HG02970 (cell line): ENCODE measurements at regions not wholly inside any gene's neighbourhood (a gene's known extent, or its start where the extent isn't known, plus 50 kb on each side); places are given as distances from the start of the nearest gene placed in this dataset.
"Not testable (repeated sequence)": the region's sequence is repeated elsewhere in the genome, so short reads cannot be mapped to it uniquely, and the experiment has no call there.

Source experiments
- ATAC-seq: cut with Tn5 transposase; IDR thresholded peaks from one replicate; pipeline ENCODE4 v1.9.1; 2021; ENCODE audit warnings: mild to moderate bottlenecking, moderate library complexity, moderate number of reproducible peaks; ENCODE audit not compliant: unreplicated experiment, low FRiP score

GRCh38 chr5:101123363-101123762 is 220.3 kb upstream of the ST8SIA4 start:
- ATAC-seq, result no peak

- no peak for ATAC-seq
Observed at GRCh38 chr5:101112645-101113044, 209.6 kb upstream of the ST8SIA4 start.

- ATAC-seq, result no peak
Observed at GRCh38 chr5:101103874-101104273, 200.8 kb upstream of the ST8SIA4 start.

GRCh38 chr5:101102506-101102905 is 199.4 kb upstream of the ST8SIA4 start:
- no peak for ATAC-seq

DNA sequence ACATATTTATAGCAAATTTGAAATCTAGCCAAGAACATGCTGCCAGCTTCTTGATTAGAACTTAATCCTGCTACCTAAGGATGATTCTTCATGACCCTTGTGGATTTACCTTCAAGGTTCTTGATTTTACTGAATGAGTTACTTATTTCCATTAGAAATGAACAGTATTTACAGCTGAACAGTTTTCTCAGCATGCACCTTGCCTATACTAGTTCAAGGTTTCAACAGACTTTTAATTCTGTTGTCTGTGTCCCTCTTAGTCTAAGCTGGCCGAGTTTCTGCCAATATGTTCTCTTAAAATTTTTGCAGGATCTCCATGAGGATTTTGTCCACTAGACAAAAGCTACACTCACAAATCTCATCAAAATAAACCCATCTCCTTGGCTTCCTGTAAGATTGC is 188.8 kb upstream of the ST8SIA4 start:
- ATAC-seq, result no peak

DNA sequence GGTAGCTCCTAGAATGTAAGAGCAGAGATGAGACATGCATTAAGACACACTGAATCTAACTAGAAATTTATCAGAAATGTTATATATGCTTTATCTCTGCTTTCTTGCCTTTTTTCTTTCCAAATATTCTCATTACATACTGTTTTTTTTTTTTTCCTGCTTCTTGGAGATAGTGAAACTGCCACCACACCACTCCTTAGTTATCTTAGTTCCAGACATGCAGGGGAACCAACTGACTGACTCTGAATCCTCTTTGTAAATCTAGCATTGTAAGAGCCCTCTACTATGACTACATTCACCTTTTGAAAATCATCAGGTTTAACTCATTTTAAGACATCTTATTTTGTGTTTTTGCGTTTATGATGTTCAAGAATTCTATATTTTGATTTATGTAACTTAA is 181.3 kb upstream of the ST8SIA4 start:
- no peak for ATAC-seq

DNA sequence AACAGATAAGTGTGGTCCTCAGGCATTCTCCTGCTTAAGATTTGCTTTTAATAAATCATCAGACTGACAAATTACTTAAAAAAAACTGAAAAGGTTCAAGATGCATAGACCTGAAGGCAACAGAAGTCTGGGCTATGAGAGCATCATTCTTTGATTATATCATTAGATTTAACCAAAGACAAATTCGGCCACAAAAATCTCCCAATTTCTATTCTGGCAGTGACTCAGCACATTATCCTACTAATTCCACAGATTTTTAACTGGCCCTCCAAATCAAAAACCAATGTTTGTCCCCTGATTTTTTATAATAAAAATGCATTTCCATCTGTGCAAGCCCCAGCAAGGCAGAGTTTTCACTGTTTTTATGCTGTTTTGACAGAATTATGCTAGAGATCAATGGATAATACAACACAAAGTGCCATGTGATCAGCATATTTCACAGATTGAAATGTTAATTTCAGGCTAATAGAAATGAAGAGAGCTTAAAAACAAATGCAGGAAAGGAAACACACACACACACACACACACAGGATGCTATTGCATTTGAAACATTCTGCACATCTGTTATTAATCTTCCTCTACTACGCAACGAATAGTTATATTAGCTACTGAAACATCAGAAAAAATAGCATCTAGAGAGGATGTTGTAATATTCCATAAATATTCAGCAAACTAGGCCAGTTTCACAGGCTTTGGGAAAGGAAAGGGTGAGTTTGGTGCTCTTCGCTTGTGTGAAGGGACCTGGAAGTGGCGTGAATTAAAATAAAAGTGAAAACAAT is 177.6 kb upstream of the ST8SIA4 start:
- no peak for ATAC-seq

DNA sequence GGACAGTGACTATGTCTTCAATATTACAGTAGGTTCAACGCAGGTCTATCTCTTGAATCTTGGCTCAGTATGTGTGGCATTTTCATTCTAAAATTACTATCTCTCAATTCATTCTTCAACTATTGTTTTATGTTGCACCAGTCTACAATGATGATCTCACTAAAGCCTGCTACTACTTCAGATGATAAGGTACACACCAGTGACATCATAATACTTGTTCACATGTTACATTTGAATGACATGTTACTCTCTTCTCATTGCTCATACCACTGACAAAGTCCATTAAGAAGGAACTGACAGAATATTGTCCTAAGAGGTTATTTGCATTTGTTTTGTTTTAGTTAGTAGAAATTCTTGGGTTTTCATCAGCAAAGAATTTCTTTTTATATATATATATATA is 165.2 kb upstream of the ST8SIA4 start:
- ATAC-seq, result no peak

- ATAC-seq, result no peak
Observed at GRCh38 chr5:101067429-101067828, 164.3 kb upstream of the ST8SIA4 start.

DNA sequence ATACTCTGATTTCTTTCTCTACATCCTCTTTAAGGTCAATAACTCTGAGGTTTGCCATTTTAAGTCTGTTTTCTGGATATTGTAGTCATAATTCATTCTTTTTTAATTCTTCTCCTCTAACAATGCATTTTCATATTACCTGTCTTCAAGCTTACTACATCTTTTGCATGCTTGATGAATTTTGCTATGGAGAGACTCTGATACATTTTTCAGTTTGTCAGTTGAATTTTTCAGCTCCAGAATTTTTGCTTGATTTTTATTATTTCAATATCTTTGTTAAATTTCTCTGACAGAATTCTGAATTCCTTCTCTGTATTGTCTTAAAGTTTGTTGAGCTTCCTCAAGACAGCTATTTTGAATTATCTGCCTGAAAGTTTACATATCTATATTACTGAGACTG is 159.8 kb upstream of the ST8SIA4 start:
- ATAC-seq, result no peak

DNA sequence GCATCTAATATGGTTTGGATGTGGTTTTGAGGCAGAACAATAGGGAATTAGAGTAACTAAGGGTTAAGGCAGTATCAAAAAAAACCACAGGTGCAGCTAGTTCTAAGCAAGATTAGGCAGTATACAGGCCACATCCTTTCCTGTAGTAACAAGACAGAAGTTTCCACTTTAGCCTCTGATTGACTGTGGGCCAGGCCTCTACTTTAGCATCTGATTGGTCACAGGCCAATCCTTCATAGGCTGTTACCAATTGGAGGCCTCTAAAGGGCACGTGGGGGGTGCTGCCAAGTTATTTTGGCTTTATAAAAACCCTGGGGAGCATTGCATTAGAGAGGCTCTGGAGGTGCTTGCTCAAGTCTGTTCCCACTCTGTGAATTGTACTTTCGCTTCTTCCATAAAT is 144.1 kb upstream of the ST8SIA4 start:
- no peak for ATAC-seq

DNA sequence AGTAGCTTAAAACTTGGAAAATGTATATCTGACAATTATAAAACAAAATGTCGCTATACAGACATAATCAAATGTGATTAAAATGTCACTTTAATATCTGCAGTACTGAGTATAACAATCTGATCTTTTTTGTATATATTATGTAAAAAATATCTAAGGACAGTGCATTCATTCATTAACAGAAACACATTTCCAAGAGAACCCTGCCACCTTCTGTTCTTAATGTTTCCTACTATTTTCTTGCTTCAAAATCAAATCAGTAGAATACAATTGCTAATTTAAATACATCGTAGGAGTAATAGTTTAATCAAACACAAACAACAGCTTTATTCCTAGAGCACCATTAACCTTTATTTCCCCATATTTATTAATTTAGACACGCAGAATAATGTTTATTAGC is 142.6 kb upstream of the ST8SIA4 start:
- no peak for ATAC-seq

GRCh38 chr5:101040002-101040401 is 136.9 kb upstream of the ST8SIA4 start:
- ATAC-seq, result not testable (repeated sequence)

DNA sequence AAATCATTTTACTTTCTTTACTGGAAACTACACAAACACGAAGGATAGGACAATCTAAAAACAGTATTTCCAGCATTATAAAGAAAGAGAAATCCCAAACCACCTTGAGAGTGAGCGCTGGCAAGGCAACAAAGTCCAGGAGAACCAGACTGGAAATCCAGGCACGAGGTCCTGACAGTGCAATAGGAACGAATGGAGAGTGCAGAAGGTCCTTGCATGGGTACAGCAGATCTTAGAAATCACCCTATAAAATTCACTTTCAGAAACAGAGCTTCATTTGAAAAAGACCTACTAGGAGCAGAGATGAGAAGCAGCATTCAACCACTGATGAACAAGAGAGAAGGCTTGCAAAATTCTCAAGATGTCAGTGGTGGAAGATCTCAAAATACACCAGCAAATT is 133.7 kb upstream of the ST8SIA4 start:
- no peak for ATAC-seq

- ATAC-seq, result no peak
Observed at GRCh38 chr5:101035425-101035824, 132.3 kb upstream of the ST8SIA4 start.

DNA sequence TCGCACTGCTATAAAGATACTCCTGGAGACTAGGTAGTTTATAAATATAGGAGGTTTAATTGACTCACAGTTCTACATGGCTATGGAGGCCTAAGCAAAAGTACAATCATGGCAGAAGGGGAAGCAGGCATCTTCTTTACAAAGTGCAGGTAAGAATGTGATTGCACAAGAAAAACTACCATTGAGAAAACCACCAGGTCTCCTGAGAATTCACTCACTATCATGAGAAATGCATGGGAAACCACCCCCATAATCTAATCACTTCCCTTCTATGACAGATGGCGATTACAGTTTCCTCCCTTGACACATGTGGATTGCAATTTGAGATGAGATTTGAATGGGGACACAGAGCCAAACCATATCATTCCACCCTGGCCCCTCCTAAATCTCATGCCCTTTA is 121.2 kb upstream of the ST8SIA4 start:
- ATAC-seq, result peak; percentile 58

- ATAC-seq, result no peak
Observed at GRCh38 chr5:101018299-101018698, 115.2 kb upstream of the ST8SIA4 start.

- ATAC-seq, result no peak
Observed at GRCh38 chr5:101012880-101013279, 109.8 kb upstream of the ST8SIA4 start.

- ATAC-seq, result no peak
Observed at GRCh38 chr5:101009758-101010519, 106.9 kb upstream of the ST8SIA4 start.

GRCh38 chr5:100992354-100992753 is 89.3 kb upstream of the ST8SIA4 start:
- no peak for ATAC-seq

- not testable (repeated sequence) for ATAC-seq
Observed at GRCh38 chr5:100983601-100984000, 80.5 kb upstream of the ST8SIA4 start.

GRCh38 chr5:100974082-100974481 is 71.0 kb upstream of the ST8SIA4 start:
- ATAC-seq, result no peak
